Urothelium cell line (cell line): ENCODE measurements at regions not wholly inside any gene's neighbourhood (a gene's known extent, or its start where the extent isn't known, plus 50 kb on each side); places are given as distances from the start of the nearest gene placed in this dataset.
"Not testable (repeated sequence)": the region's sequence is repeated elsewhere in the genome, so short reads cannot be mapped to it uniquely, and the experiment has no call there.

Source experiments
- DNase-seq: peaks from one replicate; pipeline ENCODE4 v3.0.0; 2011; ENCODE audit warnings: low spot score, mixed read lengths
- FAIRE-seq: peaks from 2 replicates; lab custom pipeline; 2011; peaks lifted over from hg19 to GRCh38; lab: Jason Lieb, UNC

DNA sequence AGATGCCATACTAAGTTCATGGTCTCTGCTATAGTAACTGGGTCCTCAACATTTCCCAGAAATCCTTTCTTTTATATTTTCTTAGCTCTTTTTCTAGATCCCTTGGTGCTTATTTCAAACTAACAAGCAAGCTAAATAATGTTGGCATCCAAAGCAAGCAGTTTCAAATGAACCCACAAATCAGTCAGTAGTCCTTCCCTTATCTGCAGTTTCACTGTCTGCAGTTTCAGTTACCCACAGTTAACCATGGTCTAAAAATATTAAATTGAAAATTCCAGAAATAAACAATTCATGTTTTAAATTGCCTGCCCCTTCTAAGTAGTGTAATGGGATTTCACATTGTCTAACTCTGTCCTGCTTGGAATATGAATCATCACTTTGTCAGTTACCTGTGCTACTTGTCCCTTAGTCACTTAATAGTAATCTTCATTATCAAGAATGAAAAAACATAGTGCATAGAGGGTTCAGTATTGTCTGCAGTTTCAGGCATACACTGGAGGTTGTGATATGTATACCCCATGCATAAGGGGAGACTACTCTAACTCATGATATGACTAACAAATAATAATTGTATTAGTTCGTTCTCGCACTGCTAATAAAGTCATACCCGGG, 633.7 kb downstream of the MECOM start:
- FAIRE-seq, result no peak
- no peak for DNase-seq

DNA sequence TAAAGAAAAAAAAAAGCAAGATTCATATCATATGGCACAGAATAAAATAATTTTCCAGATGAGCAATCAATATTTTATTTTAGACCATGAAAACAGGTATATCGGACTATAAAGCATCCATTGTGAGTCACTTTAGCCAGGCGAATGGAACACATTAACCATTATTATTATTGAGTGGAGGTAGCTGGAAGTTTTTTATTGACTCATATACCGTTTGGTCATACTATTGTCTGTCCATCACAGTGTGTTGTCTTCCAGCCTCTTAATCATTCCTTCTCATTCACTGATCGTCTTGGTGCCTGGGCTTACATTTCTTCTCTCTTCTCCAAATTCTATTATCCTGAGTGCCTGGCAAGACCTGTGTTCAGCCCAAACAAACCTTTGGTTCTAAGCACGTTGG, 634.8 kb downstream of the MECOM start:
- no peak for DNase-seq
- no peak for FAIRE-seq

GRCh38 chr3:169026543-169027182, 636.8 kb downstream of the MECOM start:
- DNase-seq (peak; percentile 38), FAIRE-seq (no peak)

GRCh38 chr3:169022457-169022856, 641.1 kb downstream of the MECOM start:
- no peak for FAIRE-seq

GRCh38 chr3:169020371-169020770, 643.1 kb downstream of the MECOM start:
- DNase-seq (no peak), FAIRE-seq (no peak)

More at GRCh38 chr3:169022457-169022856, 641.1 kb downstream of the MECOM start:
- no peak for DNase-seq

DNA sequence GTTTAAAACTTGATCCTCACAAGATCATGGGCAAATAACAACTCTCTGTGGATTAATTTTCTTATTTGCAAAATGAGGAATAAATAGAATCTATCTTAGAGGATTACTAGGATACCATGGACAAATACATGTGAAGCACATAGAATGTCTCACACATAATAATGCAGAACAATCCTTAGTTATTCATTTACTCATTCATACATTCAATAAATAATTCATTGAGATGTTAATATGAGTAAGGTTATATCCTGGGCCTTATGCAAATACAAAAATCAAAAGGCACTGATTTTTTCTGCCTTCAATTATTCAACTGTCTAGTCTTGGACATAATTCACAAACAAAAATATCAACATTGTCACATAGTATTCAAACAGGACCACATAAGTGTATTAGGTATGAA, 654.1 kb downstream of the MECOM start:
- FAIRE-seq, result no peak

GRCh38 chr3:169008776-169009358, 654.6 kb downstream of the MECOM start:
- FAIRE-seq (no peak), DNase-seq (no peak)

More for the DNA sequence above, 654.1 kb downstream of the MECOM start:
- no peak for DNase-seq

DNA sequence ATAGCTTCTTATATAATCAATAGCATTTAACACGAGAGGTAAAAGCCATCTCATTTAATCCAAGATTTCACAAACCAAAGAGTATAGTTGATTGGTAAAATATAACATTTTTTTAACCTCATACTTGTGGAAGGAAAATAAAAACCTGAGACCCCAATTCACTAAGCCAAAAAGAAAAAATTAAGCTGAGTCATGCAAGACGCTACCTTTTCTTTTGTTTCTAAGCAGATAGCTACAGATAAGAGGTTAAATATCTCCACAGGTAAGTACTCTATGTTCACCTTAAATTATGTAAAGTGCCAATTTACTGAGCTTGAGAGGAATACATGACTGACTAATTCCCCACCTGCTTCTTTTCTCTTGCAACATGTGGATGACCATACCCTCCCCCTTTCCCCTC, 656.4 kb downstream of the MECOM start:
- no peak for FAIRE-seq
- no peak for DNase-seq

GRCh38 chr3:169006398-169006797, 657.1 kb downstream of the MECOM start:
- DNase-seq, FAIRE-seq: not testable (repeated sequence)

DNA sequence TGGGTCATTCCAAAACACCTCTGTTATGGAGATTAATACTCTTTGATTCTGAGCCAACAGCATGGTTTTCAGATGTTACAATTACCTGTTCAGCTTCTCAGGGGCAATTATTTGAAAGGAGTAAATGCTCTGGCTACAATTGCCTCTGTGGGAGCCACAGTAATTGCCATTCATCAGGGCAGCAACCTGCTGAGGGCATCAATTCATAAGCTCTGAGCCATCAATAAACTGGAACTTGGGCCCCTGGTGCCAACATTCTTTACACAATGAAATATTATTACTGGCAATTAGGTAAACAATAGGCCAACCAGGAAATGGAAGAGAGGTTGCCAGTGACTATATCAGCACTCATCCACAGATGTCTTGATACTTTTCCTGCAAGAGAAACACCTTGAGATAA, 660.8 kb downstream of the MECOM start:
- no peak for DNase-seq

GRCh38 chr3:168998792-168999191, 664.7 kb downstream of the MECOM start:
- FAIRE-seq (no peak), DNase-seq (no peak)

More for the DNA sequence above, 660.8 kb downstream of the MECOM start:
- no peak for FAIRE-seq

DNA sequence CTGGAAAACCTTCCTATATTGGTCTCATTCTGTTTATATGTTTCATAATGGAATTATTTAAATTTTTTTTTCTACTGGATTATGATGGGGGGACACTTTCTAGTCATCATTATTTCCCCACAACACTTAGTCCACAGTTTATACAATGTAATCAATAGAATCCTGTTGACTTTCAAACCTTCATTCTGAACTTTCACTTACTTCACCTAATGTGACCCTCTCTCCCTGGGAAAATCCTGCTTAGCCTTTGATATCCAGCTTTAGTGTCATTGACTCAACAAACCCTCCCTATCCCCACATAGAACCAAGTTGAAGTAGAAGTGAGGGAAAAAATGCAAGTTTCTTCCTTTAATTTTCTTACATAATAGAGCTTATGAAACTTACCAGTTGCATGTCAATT, 666.0 kb downstream of the MECOM start:
- no peak for FAIRE-seq
- DNase-seq, result no peak

GRCh38 chr3:168996622-168997021, 666.9 kb downstream of the MECOM start:
- no peak for DNase-seq
- FAIRE-seq, result no peak

- FAIRE-seq (no peak), DNase-seq (no peak)
These were observed 668.4 kb downstream of the MECOM start for GRCh38 chr3:168995129-168995528.

GRCh38 chr3:168991803-168992202, 671.7 kb downstream of the MECOM start:
- FAIRE-seq (no peak), DNase-seq (no peak)

DNA sequence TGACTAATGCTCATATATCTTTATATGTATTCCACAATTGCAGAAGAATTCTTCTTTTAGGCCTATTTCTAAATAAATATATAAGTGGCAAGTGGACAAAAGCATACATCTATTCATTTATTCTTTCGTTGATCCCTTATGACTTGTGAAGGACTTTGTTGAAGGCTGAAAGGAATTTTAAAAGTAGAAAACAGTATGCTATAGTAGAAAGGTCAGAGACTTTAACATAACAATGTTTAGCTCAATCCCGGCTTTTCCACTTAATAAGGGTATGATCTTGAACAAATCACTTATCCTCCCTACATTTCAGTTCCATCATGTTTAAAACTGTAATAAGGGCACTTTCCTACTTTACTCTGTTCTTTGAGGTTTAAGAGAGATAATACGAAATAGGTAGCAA, 672.9 kb downstream of the MECOM start:
- FAIRE-seq (no peak), DNase-seq (no peak)

DNA sequence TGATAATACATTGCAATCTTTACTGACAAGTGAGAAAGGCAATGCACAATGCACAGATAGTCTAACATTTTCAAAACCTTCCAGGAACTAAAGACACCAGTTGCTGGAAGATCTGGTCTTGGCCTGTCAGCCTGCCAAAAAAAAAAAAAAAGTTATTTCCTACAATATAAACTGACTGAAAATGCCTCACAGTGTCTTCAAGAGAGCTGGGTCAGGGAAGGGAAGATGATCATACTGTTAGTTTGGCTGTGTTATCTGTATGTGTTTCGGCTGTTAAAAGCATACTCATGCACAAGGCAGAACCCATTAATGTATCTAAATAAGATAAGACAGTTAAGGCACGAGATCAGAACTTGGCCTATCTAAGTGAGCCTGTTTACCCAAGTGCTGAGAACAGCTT, 673.4 kb downstream of the MECOM start:
- DNase-seq (no peak), FAIRE-seq (no peak)

- FAIRE-seq, result no peak
- no peak for DNase-seq
These were observed 674.1 kb downstream of the MECOM start for GRCh38 chr3:168989396-168989795.

DNA sequence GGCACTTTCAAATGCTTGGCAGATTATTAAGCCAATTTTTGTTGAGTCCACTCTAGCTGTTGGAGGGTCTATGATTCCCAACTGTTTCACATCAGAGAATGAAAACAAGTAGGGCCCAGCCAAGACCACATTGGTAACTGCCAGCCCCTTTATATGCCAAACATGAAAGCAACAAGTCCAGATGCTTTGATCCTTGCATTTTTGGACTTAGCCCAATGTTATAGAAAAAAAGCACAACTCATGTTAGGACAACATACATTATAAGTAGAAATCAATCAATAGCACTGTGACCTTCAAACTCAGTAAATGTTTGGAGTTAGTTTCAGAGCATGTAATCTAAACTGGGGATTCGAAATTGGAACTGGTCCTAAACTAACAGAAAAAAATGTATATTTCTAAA, 674.7 kb downstream of the MECOM start:
- FAIRE-seq (no peak), DNase-seq (no peak)

DNA sequence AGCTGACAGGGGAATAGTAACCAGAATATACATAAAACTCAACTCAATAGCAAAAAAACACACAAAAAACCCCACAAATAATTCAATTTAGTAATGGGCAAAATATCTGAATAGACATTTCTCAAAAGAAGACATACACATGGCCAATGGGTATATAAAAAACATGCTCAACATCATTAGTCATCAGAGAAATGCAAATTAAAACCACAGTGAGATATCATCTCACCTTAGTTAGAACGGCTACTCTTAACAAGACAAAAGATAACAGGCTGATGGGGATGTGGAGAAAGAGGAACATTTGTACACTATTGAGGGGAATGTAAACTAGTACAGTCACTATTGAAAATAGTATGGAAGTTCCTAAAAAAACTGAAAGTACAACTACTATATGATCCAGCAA, 678.6 kb downstream of the MECOM start:
- no peak for DNase-seq

GRCh38 chr3:168983046-168983445, 680.5 kb downstream of the MECOM start:
- DNase-seq (no peak), FAIRE-seq (no peak)

More for the DNA sequence above, 678.6 kb downstream of the MECOM start:
- no peak for FAIRE-seq

GRCh38 chr3:168981396-168981795, 682.1 kb downstream of the MECOM start:
- DNase-seq (no peak), FAIRE-seq (no peak)
